SK-N-SH (cell line): ENCODE measurements at regions not wholly inside any gene's neighbourhood (a gene's known extent, or its start where the extent isn't known, plus 50 kb on each side); places are given as distances from the start of the nearest gene placed in this dataset.

Experiments used
- CHD2 ChIP-seq: fragments of 150-350 bp; IDR thresholded peaks from 2 replicates; pipeline ENCODE4 v1.6.1; 2018; ENCODE audit warnings: low read length; ENCODE audit not compliant: partially characterized antibody
- GATA2 ChIP-seq: sonication (generic); formaldehyde crosslinking; IDR thresholded peaks from 2 replicates; pipeline ENCODE4 v1.5.0; 2020; ENCODE audit warnings: mild to moderate bottlenecking, missing genetic modification reagents
- POLR2AphosphoS5 ChIP-seq: IDR thresholded peaks from 2 replicates; pipeline ENCODE4 v1.6.1; 2012; ENCODE audit warnings: low read depth, low read length
- RCOR1 ChIP-seq: fragments of 150-350 bp; IDR thresholded peaks from 2 replicates; pipeline ENCODE4 v1.6.1; 2017; ENCODE audit warnings: antibody characterized with exemption, low read length
- SMC3 ChIP-seq: IDR thresholded peaks from 2 replicates; pipeline ENCODE4 v1.6.1; 2012; ENCODE audit warnings: low read depth, low read length, improper control_type of control experiment
- TAF1 ChIP-seq: IDR thresholded peaks from 2 replicates; pipeline ENCODE4 v1.6.1; 2012; ENCODE audit warnings: low read depth, mild to moderate bottlenecking, low read length, moderate library complexity, borderline replicate concordance
- TCF12 ChIP-seq: IDR thresholded peaks from 2 replicates; pipeline ENCODE4 v1.4.0; 2012
- TF ChIP-seq, protein P1 (sequence below): fragments of 200-600 bp; sonication (generic); IDR thresholded peaks from 2 replicates; pipeline ENCODE4 v1.6.1; 2017; ENCODE audit warnings: antibody characterized with exemption, mild to moderate bottlenecking, moderate library complexity
- TF ChIP-seq, protein P2 (sequence below): IDR thresholded peaks from 2 replicates; pipeline ENCODE4 v1.4.0; 2012; ENCODE audit warnings: low read depth
- TF ChIP-seq, protein P3 (sequence below): IDR thresholded peaks from 2 replicates; pipeline ENCODE4 v1.6.1; 2012; ENCODE audit warnings: mild to moderate bottlenecking, low read depth, low read length, moderate library complexity
- TF ChIP-seq, protein P4 (sequence below): fragments of 150-350 bp; IDR thresholded peaks from 2 replicates; pipeline ENCODE4 v1.6.1; 2016; ENCODE audit warnings: mild to moderate bottlenecking, low read depth, low read length

DNA sequence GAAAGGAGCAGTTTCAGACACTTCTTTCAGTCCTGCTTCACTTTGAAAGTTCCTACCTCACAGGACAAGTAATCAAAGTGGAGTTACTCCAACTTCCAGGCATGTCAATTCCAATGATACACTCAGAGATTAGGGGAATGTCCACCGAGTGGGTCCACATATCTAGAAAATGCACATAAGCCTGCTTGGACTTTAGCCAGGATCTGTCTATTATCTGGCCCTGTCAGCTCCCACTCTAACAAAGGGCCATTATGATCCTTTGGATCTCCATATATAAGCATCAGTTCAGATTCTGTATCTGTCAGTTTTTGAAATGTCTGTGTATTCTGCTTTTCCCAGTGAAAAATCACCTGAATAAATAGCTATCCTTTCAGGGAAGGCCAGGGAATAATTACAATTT lies 112.9 kb upstream of the ATXN7L3B start:
- TF ChIP-seq, protein P1, sequence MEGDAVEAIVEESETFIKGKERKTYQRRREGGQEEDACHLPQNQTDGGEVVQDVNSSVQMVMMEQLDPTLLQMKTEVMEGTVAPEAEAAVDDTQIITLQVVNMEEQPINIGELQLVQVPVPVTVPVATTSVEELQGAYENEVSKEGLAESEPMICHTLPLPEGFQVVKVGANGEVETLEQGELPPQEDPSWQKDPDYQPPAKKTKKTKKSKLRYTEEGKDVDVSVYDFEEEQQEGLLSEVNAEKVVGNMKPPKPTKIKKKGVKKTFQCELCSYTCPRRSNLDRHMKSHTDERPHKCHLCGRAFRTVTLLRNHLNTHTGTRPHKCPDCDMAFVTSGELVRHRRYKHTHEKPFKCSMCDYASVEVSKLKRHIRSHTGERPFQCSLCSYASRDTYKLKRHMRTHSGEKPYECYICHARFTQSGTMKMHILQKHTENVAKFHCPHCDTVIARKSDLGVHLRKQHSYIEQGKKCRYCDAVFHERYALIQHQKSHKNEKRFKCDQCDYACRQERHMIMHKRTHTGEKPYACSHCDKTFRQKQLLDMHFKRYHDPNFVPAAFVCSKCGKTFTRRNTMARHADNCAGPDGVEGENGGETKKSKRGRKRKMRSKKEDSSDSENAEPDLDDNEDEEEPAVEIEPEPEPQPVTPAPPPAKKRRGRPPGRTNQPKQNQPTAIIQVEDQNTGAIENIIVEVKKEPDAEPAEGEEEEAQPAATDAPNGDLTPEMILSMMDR: no peak
- TF ChIP-seq TCF12: no peak
- no peak for TF ChIP-seq CHD2
- TF ChIP-seq TAF1: no peak
- TF ChIP-seq, protein P2, sequence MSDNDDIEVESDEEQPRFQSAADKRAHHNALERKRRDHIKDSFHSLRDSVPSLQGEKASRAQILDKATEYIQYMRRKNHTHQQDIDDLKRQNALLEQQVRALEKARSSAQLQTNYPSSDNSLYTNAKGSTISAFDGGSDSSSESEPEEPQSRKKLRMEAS: no peak
- TF ChIP-seq, protein P3, sequence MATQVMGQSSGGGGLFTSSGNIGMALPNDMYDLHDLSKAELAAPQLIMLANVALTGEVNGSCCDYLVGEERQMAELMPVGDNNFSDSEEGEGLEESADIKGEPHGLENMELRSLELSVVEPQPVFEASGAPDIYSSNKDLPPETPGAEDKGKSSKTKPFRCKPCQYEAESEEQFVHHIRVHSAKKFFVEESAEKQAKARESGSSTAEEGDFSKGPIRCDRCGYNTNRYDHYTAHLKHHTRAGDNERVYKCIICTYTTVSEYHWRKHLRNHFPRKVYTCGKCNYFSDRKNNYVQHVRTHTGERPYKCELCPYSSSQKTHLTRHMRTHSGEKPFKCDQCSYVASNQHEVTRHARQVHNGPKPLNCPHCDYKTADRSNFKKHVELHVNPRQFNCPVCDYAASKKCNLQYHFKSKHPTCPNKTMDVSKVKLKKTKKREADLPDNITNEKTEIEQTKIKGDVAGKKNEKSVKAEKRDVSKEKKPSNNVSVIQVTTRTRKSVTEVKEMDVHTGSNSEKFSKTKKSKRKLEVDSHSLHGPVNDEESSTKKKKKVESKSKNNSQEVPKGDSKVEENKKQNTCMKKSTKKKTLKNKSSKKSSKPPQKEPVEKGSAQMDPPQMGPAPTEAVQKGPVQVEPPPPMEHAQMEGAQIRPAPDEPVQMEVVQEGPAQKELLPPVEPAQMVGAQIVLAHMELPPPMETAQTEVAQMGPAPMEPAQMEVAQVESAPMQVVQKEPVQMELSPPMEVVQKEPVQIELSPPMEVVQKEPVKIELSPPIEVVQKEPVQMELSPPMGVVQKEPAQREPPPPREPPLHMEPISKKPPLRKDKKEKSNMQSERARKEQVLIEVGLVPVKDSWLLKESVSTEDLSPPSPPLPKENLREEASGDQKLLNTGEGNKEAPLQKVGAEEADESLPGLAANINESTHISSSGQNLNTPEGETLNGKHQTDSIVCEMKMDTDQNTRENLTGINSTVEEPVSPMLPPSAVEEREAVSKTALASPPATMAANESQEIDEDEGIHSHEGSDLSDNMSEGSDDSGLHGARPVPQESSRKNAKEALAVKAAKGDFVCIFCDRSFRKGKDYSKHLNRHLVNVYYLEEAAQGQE: no peak
- TF ChIP-seq, protein P4, sequence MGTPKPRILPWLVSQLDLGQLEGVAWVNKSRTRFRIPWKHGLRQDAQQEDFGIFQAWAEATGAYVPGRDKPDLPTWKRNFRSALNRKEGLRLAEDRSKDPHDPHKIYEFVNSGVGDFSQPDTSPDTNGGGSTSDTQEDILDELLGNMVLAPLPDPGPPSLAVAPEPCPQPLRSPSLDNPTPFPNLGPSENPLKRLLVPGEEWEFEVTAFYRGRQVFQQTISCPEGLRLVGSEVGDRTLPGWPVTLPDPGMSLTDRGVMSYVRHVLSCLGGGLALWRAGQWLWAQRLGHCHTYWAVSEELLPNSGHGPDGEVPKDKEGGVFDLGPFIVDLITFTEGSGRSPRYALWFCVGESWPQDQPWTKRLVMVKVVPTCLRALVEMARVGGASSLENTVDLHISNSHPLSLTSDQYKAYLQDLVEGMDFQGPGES: no peak
- TF ChIP-seq POLR2AphosphoS5: no peak
- TF ChIP-seq GATA2 (CRISPR knock-in tag): no peak
- no peak for TF ChIP-seq SMC3
- TF ChIP-seq RCOR1: no peak
